Fibroblast of lung (primary cell): ENCODE measurements at regions not wholly inside any gene's neighbourhood (a gene's known extent, or its start where the extent isn't known, plus 50 kb on each side); places are given as distances from the start of the nearest gene placed in this dataset.

Source experiments
- DNase-seq, 2 donors: peaks; one replicate each; pipeline versions ENCODE4 v3.0.0 to v3.0.0-alpha.2; 2010; ENCODE audit warnings: low read depth in 2 of 2
- H2AFZ ChIP-seq: 2 replicates; pipeline ENCODE4 v1.5.1; 2012; ENCODE audit warnings: low read length, control low read depth, inconsistent platforms
- H3K27ac ChIP-seq: 2 replicates; pipeline ENCODE4 v1.5.1; 2011; ENCODE audit warnings: low read length, control low read depth; ENCODE audit not compliant: insufficient read depth
- H3K27me3 ChIP-seq: 2 replicates; pipeline ENCODE4 v1.5.1; 2011; ENCODE audit warnings: mild to moderate bottlenecking, low read length; ENCODE audit not compliant: control insufficient read depth, insufficient read depth
- H3K36me3 ChIP-seq: 2 replicates; pipeline ENCODE4 v1.5.1; 2011; ENCODE audit warnings: low read length; ENCODE audit not compliant: control insufficient read depth, insufficient read depth
- H3K4me1 ChIP-seq: 2 replicates; pipeline ENCODE4 v1.5.1; 2011; ENCODE audit warnings: low read length; ENCODE audit not compliant: control insufficient read depth, insufficient read depth; ENCODE audit errors: extremely low read depth
- H3K4me2 ChIP-seq: 2 replicates; pipeline ENCODE4 v1.5.1; 2011; ENCODE audit warnings: low read length, control low read depth; ENCODE audit not compliant: insufficient read depth; ENCODE audit errors: extremely low read depth
- H3K4me3 ChIP-seq, 4 experiments: fragments of 200-600 bp in 1 of 4; sonication (generic) in 1 of 4; replicated peaks in 1 of 4; 2 replicates each; pipeline ENCODE4 v1.5.1; 2011 to 2016; ENCODE audit warnings: low read length in 4 of 4, low read depth in 3 of 4, mild to moderate bottlenecking in 3 of 4, control low read depth in 2 of 4, inconsistent platforms in 1 of 4, mixed read lengths in 1 of 4; ENCODE audit not compliant: insufficient read depth in 1 of 4; ENCODE audit errors: control extremely low read depth in 1 of 4
- H3K79me2 ChIP-seq: 2 replicates; pipeline ENCODE4 v1.5.1; 2012; ENCODE audit warnings: mild to moderate bottlenecking, low read length, inconsistent platforms; ENCODE audit not compliant: control insufficient read depth, insufficient read depth
- H3K9ac ChIP-seq: 2 replicates; pipeline ENCODE4 v1.5.1; 2011; ENCODE audit warnings: mild to moderate bottlenecking, low read length, control low read depth; ENCODE audit not compliant: insufficient read depth
- H3K9me3 ChIP-seq: 2 replicates; pipeline ENCODE4 v1.5.1; 2012; ENCODE audit warnings: low read depth, low read length; ENCODE audit not compliant: control insufficient read depth, insufficient read depth
- H4K20me1 ChIP-seq: 2 replicates; pipeline ENCODE4 v1.5.1; 2011; ENCODE audit warnings: low read length; ENCODE audit not compliant: control insufficient read depth, insufficient read depth; ENCODE audit errors: extremely low read depth
- EZH2 ChIP-seq: IDR thresholded peaks from 2 replicates; pipeline ENCODE4 v1.5.1; 2012; ENCODE audit warnings: low read length, control low read depth, mild to moderate bottlenecking; ENCODE audit errors: missing control alignments
- TF ChIP-seq, protein P1 (sequence below), 2 donors: IDR thresholded peaks in 1 of 2; conservative IDR thresholded peaks in 1 of 2; 1 replicate in 1 of 2; 2 replicates in 1 of 2; pipeline ENCODE4 v1.5.1; 2011 to 2012; ENCODE audit warnings: low read length in 2 of 2, control low read depth in 1 of 2, inconsistent platforms in 1 of 2, low read depth in 1 of 2, mild to moderate bottlenecking in 1 of 2

DNA sequence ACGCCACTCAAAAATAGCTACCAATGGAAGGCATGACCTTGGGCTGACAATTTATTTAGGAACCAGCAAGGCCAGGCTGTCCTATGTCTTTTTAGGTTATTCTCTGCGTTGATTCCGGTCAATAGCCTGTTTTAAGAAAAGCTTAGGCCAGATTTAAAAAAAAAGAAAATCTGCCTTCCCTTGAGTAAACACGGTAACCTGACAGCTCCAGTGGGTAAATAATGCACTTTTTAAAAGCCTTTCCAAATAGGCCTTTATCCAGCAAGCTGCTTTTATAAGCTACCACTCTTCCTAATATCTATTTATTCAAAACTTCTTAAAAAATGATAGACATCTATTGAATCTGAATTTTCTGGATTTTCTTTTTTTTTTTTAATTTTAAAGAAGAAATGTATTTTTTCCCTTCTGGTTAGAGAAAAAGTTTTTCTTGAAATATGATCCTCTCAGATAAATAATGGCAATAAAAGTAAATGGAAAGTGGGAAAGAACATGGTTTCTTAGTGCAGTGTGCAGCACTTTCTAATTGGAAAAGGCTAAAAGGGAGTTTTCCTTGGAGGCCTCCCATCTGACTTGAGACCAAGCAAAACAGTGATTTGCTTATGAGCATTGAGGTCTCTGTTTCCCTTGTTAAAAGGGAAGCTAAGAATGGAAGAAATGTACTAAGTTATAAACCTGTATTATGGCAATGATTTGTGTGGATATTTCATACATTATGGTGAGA is 281.0 kb upstream of the RUNX1 start:
- H3K4me1 ChIP-seq = no peaks in the 10 kb centered on the region
- H3K4me3 ChIP-seq = no peak overlapping the region
- H3K79me2 ChIP-seq = no peaks in the 10 kb centered on the region
- no peak overlapping the region for H3K27ac ChIP-seq
- no peak overlapping the region for H2AFZ ChIP-seq
- DNase-seq = peak; percentile 30 to 33
- no peak for TF ChIP-seq EZH2
- TF ChIP-seq, protein P1, sequence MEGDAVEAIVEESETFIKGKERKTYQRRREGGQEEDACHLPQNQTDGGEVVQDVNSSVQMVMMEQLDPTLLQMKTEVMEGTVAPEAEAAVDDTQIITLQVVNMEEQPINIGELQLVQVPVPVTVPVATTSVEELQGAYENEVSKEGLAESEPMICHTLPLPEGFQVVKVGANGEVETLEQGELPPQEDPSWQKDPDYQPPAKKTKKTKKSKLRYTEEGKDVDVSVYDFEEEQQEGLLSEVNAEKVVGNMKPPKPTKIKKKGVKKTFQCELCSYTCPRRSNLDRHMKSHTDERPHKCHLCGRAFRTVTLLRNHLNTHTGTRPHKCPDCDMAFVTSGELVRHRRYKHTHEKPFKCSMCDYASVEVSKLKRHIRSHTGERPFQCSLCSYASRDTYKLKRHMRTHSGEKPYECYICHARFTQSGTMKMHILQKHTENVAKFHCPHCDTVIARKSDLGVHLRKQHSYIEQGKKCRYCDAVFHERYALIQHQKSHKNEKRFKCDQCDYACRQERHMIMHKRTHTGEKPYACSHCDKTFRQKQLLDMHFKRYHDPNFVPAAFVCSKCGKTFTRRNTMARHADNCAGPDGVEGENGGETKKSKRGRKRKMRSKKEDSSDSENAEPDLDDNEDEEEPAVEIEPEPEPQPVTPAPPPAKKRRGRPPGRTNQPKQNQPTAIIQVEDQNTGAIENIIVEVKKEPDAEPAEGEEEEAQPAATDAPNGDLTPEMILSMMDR (conservative IDR thresholded peaks at IDR 0.05 in 1 of 2, IDR thresholded peaks at IDR 0.05 in 1 of 2; ENCODE audit: low read depth in 1 of 2, low read length in 2 of 2) = no peak
- no peaks in the 10 kb centered on the region for H4K20me1 ChIP-seq
- H3K27me3 ChIP-seq = no peaks in the 10 kb centered on the region
- no peak overlapping the region for H3K4me2 ChIP-seq
- H3K9ac ChIP-seq = no peak overlapping the region
- no peaks in the 10 kb centered on the region for H3K36me3 ChIP-seq
- no peaks in the 10 kb centered on the region for H3K9me3 ChIP-seq

- H3K4me2 ChIP-seq = no peak overlapping the region
- no peak overlapping the region for H3K9ac ChIP-seq
- DNase-seq = no peak
- no peaks in the 10 kb centered on the region for H4K20me1 ChIP-seq
- H3K4me3 ChIP-seq = no peak overlapping the region
- H3K27me3 ChIP-seq = no peaks in the 10 kb centered on the region
- H3K9me3 ChIP-seq = no peaks in the 10 kb centered on the region
- peaks cover 5% of the 10 kb centered on the region for H3K4me1 ChIP-seq
- H3K27ac ChIP-seq = no peak overlapping the region
- no peak for TF ChIP-seq EZH2
- TF ChIP-seq, protein P1 (conservative IDR thresholded peaks at IDR 0.05 in 1 of 2, IDR thresholded peaks at IDR 0.05 in 1 of 2; ENCODE audit: low read depth in 1 of 2, low read length in 2 of 2) = no peak
- no peaks in the 10 kb centered on the region for H3K36me3 ChIP-seq
- H3K79me2 ChIP-seq = no peaks in the 10 kb centered on the region
- no peak overlapping the region for H2AFZ ChIP-seq
These were observed 279.9 kb upstream of the RUNX1 start for GRCh38 chr21:35328856-35329455.

DNA sequence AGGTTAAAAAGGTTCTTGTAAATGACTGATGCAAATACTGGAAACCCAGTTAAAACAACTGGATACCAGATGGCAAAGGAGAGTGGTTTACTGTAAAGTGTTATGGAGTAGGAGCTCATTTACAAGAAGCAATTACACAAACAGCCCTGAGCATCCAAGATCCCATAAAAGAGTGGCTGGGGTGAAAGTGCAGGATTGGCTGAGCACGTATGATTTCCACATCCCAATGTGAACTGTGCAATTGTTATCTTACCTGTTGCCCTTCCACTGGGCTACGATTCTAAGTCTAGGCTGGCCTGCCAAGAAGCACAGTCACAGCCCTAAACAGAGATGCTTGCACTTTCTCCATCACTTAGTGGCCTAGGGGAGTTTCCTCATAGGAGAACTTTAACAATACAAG is 277.6 kb upstream of the RUNX1 start:
- Histone ChIP-seq H3K9ac (no peak overlapping the region), H3K36me3 (no peaks in the 10 kb centered on the region), H2AFZ (no peak overlapping the region), H3K79me2 (no peaks in the 10 kb centered on the region), H3K4me3 (no peak overlapping the region), H3K4me2 (no peak overlapping the region), H4K20me1 (no peaks in the 10 kb centered on the region), H3K4me1 (peaks cover 9% of the 10 kb centered on the region), H3K27ac (no peak overlapping the region), H3K9me3 (no peaks in the 10 kb centered on the region), H3K27me3 (no peaks in the 10 kb centered on the region)
- peak; percentile 20 to 67 for DNase-seq
- TF ChIP-seq, protein P1 (conservative IDR thresholded peaks at IDR 0.05 in 1 of 2, IDR thresholded peaks at IDR 0.05 in 1 of 2; ENCODE audit: low read depth in 1 of 2, low read length in 2 of 2) = no peak
- no peak for TF ChIP-seq EZH2
